H9 (cell line): ENCODE measurements at regions not wholly inside any gene's neighbourhood (a gene's known extent, or its start where the extent isn't known, plus 50 kb on each side); places are given as distances from the start of the nearest gene placed in this dataset.

Experiments used
- DNase-seq: peaks from one replicate; pipeline ENCODE4 v3.0.0-alpha.2; 2017
- H2AFZ ChIP-seq: one replicate; pipeline ENCODE4 v1.6.1; 2013; ENCODE audit warnings: mild to moderate bottlenecking, low read length, control low read depth, moderate library complexity
- H2AK5ac ChIP-seq: 2 replicates; pipeline ENCODE4 v1.6.1; 2013; ENCODE audit warnings: low read length, control low read depth, mixed read lengths; ENCODE audit not compliant: insufficient read length
- H2BK120ac ChIP-seq: one replicate; pipeline ENCODE4 v1.6.1; 2013; ENCODE audit warnings: low read depth, mild to moderate bottlenecking, low read length, control low read depth, inconsistent platforms; ENCODE audit not compliant: poor library complexity, severe bottlenecking
- H2BK12ac ChIP-seq: 2 replicates; pipeline ENCODE4 v1.6.1; 2013; ENCODE audit warnings: low read length, control low read depth, mixed read lengths, low read depth; ENCODE audit not compliant: insufficient read length
- H2BK15ac ChIP-seq: 2 replicates; pipeline ENCODE4 v1.6.1; 2013; ENCODE audit warnings: low read depth, low read length, control low read depth
- H2BK20ac ChIP-seq: one replicate; pipeline ENCODE4 v1.6.1; 2013; ENCODE audit warnings: low read depth, mild to moderate bottlenecking, low read length, control low read depth, inconsistent platforms; ENCODE audit not compliant: poor library complexity, severe bottlenecking
- H2BK5ac ChIP-seq: 2 replicates; pipeline ENCODE4 v1.6.1; 2013; ENCODE audit warnings: low read length, control low read depth, mixed read lengths; ENCODE audit not compliant: insufficient read length
- H3K14ac ChIP-seq: 2 replicates; pipeline ENCODE4 v1.6.1; 2013; ENCODE audit warnings: low read length, control low read depth; ENCODE audit not compliant: insufficient read depth
- H3K18ac ChIP-seq: 2 replicates; pipeline ENCODE4 v1.6.1; 2013; ENCODE audit warnings: low read depth, mild to moderate bottlenecking, mixed read lengths, low read length, control low read depth; ENCODE audit not compliant: insufficient read length
- H3K23ac ChIP-seq: 2 replicates; pipeline ENCODE4 v1.6.1; 2013; ENCODE audit warnings: low read length, control low read depth, mixed read lengths, low read depth; ENCODE audit not compliant: insufficient read length
- H3K23me2 ChIP-seq: 2 replicates; pipeline ENCODE4 v1.6.1; 2013; ENCODE audit warnings: low read depth, mild to moderate bottlenecking, mixed read lengths, low read length, control low read depth; ENCODE audit not compliant: insufficient read length, poor library complexity, severe bottlenecking
- H3K27ac ChIP-seq: 2 replicates; pipeline ENCODE4 v1.5.1; 2013; ENCODE audit warnings: low read length, control low read depth, mixed read lengths, low read depth; ENCODE audit not compliant: insufficient read length
- H3K27me3 ChIP-seq: 2 replicates; pipeline ENCODE4 v1.6.1; 2013; ENCODE audit warnings: low read length, control low read depth, inconsistent platforms; ENCODE audit not compliant: insufficient read depth
- H3K4ac ChIP-seq: 2 replicates; pipeline ENCODE4 v1.6.1; 2013; ENCODE audit warnings: low read depth, mild to moderate bottlenecking, control low read depth, inconsistent platforms, low read length, moderate library complexity
- H3K4me1 ChIP-seq: 2 replicates; pipeline ENCODE4 v1.6.1; 2013; ENCODE audit warnings: low read length, control low read depth, inconsistent platforms; ENCODE audit not compliant: insufficient read depth
- H3K4me2 ChIP-seq: 2 replicates; pipeline ENCODE4 v1.6.1; 2013; ENCODE audit warnings: low read length, control low read depth, mixed read lengths; ENCODE audit not compliant: insufficient read length, insufficient read depth
- H3K56ac ChIP-seq: 2 replicates; pipeline ENCODE4 v1.6.1; 2013; ENCODE audit warnings: low read depth, mild to moderate bottlenecking, mixed read lengths, low read length, control low read depth; ENCODE audit not compliant: insufficient read length
- H3K79me1 ChIP-seq: 2 replicates; pipeline ENCODE4 v1.6.1; 2013; ENCODE audit warnings: low read depth, mild to moderate bottlenecking, moderate library complexity, low read length, control low read depth, inconsistent platforms; ENCODE audit not compliant: insufficient read depth, poor library complexity, severe bottlenecking
- H3K79me2 ChIP-seq: 2 replicates; pipeline ENCODE4 v1.6.1; 2013; ENCODE audit warnings: low read length, control low read depth, inconsistent platforms; ENCODE audit not compliant: insufficient read depth
- H3K9ac ChIP-seq: 2 replicates; pipeline ENCODE4 v1.6.1; 2013; ENCODE audit warnings: low read length, control low read depth, mixed read lengths; ENCODE audit not compliant: insufficient read length; ENCODE audit errors: extremely low read depth
- H3K9me3 ChIP-seq: one replicate; pipeline ENCODE4 v1.6.1; 2013; ENCODE audit warnings: low read depth, low read length, inconsistent platforms; ENCODE audit not compliant: control insufficient read depth
- H3T11ph ChIP-seq: one replicate; pipeline ENCODE4 v1.6.1; 2013; ENCODE audit warnings: mild to moderate bottlenecking, low read length, control low read depth, inconsistent platforms
- H4K20me1 ChIP-seq: one replicate; pipeline ENCODE4 v1.6.1; 2013; ENCODE audit not compliant: control insufficient read depth, insufficient read length, insufficient read depth
- H4K5ac ChIP-seq: 2 replicates; pipeline ENCODE4 v1.6.1; 2013; ENCODE audit warnings: low read depth, mild to moderate bottlenecking, mixed read lengths, low read length, control low read depth; ENCODE audit not compliant: insufficient read length
- H4K8ac ChIP-seq: replicated peaks from 2 replicates; pipeline ENCODE4 v1.6.1; 2013; ENCODE audit warnings: low read length, control low read depth, mixed read lengths, low read depth; ENCODE audit not compliant: insufficient read length
- H4K91ac ChIP-seq: 2 replicates; pipeline ENCODE4 v1.6.1; 2013; ENCODE audit warnings: low read depth, mild to moderate bottlenecking, moderate library complexity, mixed read lengths, low read length, control low read depth; ENCODE audit not compliant: insufficient read length
- H3K27ac Mint-ChIP-seq, 3 experiments: 2 replicates in 2 of 3; 3 replicates in 1 of 3; pipeline ENCODE4 v1.8.0; 2020 to 2021; ENCODE audit warnings: mixed read lengths in 3 of 3, mild to moderate bottlenecking in 1 of 3, moderate library complexity in 1 of 3
- H3K27me3 Mint-ChIP-seq: 2 replicates; pipeline ENCODE4 v1.8.0; 2021; ENCODE audit warnings: low read depth, mild to moderate bottlenecking, moderate library complexity, mixed read lengths
- H3K36me3 Mint-ChIP-seq, 3 experiments: 2 replicates in 2 of 3; 3 replicates in 1 of 3; pipeline ENCODE4 v1.8.0; 2020 to 2021; ENCODE audit warnings: low read depth in 3 of 3, mixed read lengths in 3 of 3; ENCODE audit not compliant: insufficient read depth in 1 of 3
- H3K4me1 Mint-ChIP-seq, 2 experiments: 2 replicates each; pipeline ENCODE4 v1.8.0; 2020; ENCODE audit warnings: mixed read lengths in 2 of 2
- H3K4me3 Mint-ChIP-seq, 2 experiments: 2 replicates in 1 of 2; 3 replicates in 1 of 2; pipeline ENCODE4 v1.8.0; 2020 to 2021; ENCODE audit warnings: mild to moderate bottlenecking in 2 of 2, mixed read lengths in 2 of 2, moderate library complexity in 1 of 2
- H3K9me3 Mint-ChIP-seq, 2 experiments: 2 replicates in 1 of 2; 3 replicates in 1 of 2; pipeline ENCODE4 v1.8.0; 2020; ENCODE audit warnings: mild to moderate bottlenecking in 2 of 2, mixed read lengths in 2 of 2, moderate library complexity in 1 of 2
- WGBS: extraction: QIAGEN DNeasy Blood & Tissue Kit; methylation state at CpG from one replicate; pipeline ENCODE4 v1.1.7; 2013; ENCODE audit warnings: missing lambda C conversion rate, low lambda C conversion rate, mixed read lengths; ENCODE audit not compliant: insufficient read length; ENCODE audit errors: extremely low coverage; 5-methylcytosine and 5-hydroxymethylcytosine counted together
- TF ChIP-seq, protein P1 (sequence below): fragments of 200-600 bp; sonication (generic); conservative IDR thresholded peaks from 3 replicates; pipeline ENCODE4 v1.8.0; 2021; ENCODE audit warnings: antibody characterized with exemption, mild to moderate bottlenecking

DNA sequence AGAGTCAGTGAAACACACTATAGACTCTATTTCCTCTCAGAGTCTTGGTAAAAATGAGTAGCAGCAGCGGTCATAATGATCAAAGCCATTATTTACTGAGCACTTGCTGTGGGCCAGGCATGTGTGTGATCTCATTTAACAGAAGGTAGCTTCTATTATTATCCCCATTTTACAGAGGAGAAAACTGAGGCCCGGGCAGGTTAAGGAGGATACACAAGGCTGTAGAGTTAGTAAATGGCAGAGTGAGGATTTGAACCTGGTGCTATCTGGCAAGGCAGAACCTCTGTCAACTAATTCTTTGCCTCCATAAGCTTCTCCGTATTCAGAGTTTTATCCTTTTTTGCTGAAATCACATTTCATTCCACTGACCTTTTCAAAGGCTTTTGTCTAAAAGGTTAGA lies 122.2 kb upstream of the SALL4 start:
- no peak overlapping the region for H2BK20ac ChIP-seq
- peaks cover 8 to 9% of the 10 kb centered on the region in 2 experiments; a peak in 3 of 4 replicates for H3K4me1 Mint-ChIP-seq
- H2BK12ac ChIP-seq: no peak overlapping the region
- H3K27me3 Mint-ChIP-seq: no peaks in the 10 kb centered on the region
- H3K14ac ChIP-seq: no peak overlapping the region
- H3T11ph ChIP-seq: no peak overlapping the region
- H3K4me2 ChIP-seq: no peak overlapping the region
- no peak overlapping the region for H3K27ac ChIP-seq
- H3K79me2 ChIP-seq: no peaks in the 10 kb centered on the region
- H3K4me3 Mint-ChIP-seq: no peak overlapping the region
- no peaks in the 10 kb centered on the region for H3K79me1 ChIP-seq
- no peak overlapping the region for H4K8ac ChIP-seq
- no peaks in the 10 kb centered on the region for H3K23me2 ChIP-seq
- H3K18ac ChIP-seq: no peak overlapping the region
- no peak overlapping the region for H3K56ac ChIP-seq
- H3K9me3 ChIP-seq: no peaks in the 10 kb centered on the region
- H3K9me3 Mint-ChIP-seq: no peaks in the 10 kb centered on the region
- H2AFZ ChIP-seq: no peak overlapping the region
- no peaks in the 10 kb centered on the region for H3K27me3 ChIP-seq
- TF ChIP-seq, protein P1, sequence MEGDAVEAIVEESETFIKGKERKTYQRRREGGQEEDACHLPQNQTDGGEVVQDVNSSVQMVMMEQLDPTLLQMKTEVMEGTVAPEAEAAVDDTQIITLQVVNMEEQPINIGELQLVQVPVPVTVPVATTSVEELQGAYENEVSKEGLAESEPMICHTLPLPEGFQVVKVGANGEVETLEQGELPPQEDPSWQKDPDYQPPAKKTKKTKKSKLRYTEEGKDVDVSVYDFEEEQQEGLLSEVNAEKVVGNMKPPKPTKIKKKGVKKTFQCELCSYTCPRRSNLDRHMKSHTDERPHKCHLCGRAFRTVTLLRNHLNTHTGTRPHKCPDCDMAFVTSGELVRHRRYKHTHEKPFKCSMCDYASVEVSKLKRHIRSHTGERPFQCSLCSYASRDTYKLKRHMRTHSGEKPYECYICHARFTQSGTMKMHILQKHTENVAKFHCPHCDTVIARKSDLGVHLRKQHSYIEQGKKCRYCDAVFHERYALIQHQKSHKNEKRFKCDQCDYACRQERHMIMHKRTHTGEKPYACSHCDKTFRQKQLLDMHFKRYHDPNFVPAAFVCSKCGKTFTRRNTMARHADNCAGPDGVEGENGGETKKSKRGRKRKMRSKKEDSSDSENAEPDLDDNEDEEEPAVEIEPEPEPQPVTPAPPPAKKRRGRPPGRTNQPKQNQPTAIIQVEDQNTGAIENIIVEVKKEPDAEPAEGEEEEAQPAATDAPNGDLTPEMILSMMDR: no peak
- no peak overlapping the region for H3K9ac ChIP-seq
- H2BK15ac ChIP-seq: no peak overlapping the region
- no peak overlapping the region for H3K4ac ChIP-seq
- H2AK5ac ChIP-seq: no peak overlapping the region
- no CpG with 5 or more reads among the region's 3 CpGs for WGBS
- DNase-seq: no peak
- H3K36me3 Mint-ChIP-seq: no peaks in the 10 kb centered on the region
- no peak overlapping the region for H2BK5ac ChIP-seq
- no peaks in the 10 kb centered on the region; the same call in 1 of the 2 replicates for H3K4me1 ChIP-seq
- no peak overlapping the region for H3K27ac Mint-ChIP-seq
- no peaks in the 10 kb centered on the region for H4K20me1 ChIP-seq
- H3K23ac ChIP-seq: no peak overlapping the region
- no peak overlapping the region for H4K91ac ChIP-seq
- no peak overlapping the region for H2BK120ac ChIP-seq
- no peak overlapping the region for H4K5ac ChIP-seq
